GM11168 (cell line): ENCODE measurements at regions not wholly inside any gene's neighbourhood (a gene's known extent, or its start where the extent isn't known, plus 50 kb on each side); places are given as distances from the start of the nearest gene placed in this dataset.

Experiments used
- in situ Hi-C: fragments of 300-500 bp; cut with MboI; formaldehyde crosslinking; loops from one replicate; pipeline ENCODE4 v1.12.0; 2022; ENCODE audit warnings: low sequenced_read_pairs; ENCODE audit not compliant: unreplicated experiment

- in situ Hi-C loops: no loop called here
Observed at GRCh38 chr10:128990986-128991385, 476.1 kb upstream of the MGMT start.

- in situ Hi-C loops: no loop called here
Observed at GRCh38 chr10:128992770-128993169, 474.3 kb upstream of the MGMT start.

- in situ Hi-C loops: no loop called here
Observed at GRCh38 chr10:128993443-128993842, 473.6 kb upstream of the MGMT start.

GRCh38 chr10:128993911-128994538 lies 473.0 kb upstream of the MGMT start:
- in situ Hi-C loops: no loop called here

GRCh38 chr10:128994598-128995143 lies 472.4 kb upstream of the MGMT start:
- in situ Hi-C loops: no loop called here

GRCh38 chr10:128995676-128996075 lies 471.4 kb upstream of the MGMT start:
- in situ Hi-C loops: no loop called here

- in situ Hi-C loops: no loop called here
Observed at GRCh38 chr10:128996092-128996491, 470.9 kb upstream of the MGMT start.

GRCh38 chr10:128998101-128998805 lies 468.8 kb upstream of the MGMT start:
- in situ Hi-C loops: no loop called here

GRCh38 chr10:129004398-129004797 lies 462.6 kb upstream of the MGMT start:
- in situ Hi-C loops: no loop called here

GRCh38 chr10:129005080-129005479 lies 462.0 kb upstream of the MGMT start:
- in situ Hi-C loops: no loop called here

- in situ Hi-C loops: no loop called here
Observed at GRCh38 chr10:129005804-129006203, 461.2 kb upstream of the MGMT start.

- in situ Hi-C loops: no loop called here
Observed at GRCh38 chr10:129018511-129018910, 448.5 kb upstream of the MGMT start.

GRCh38 chr10:129020651-129021330 lies 446.2 kb upstream of the MGMT start:
- in situ Hi-C loops: no loop called here

GRCh38 chr10:129021594-129022304 lies 445.3 kb upstream of the MGMT start:
- in situ Hi-C loops: no loop called here

GRCh38 chr10:129023082-129023481 lies 444.0 kb upstream of the MGMT start:
- in situ Hi-C loops: no loop called here

- in situ Hi-C loops: no loop called here
Observed at GRCh38 chr10:129024046-129024445, 443.0 kb upstream of the MGMT start.

- in situ Hi-C loops: loop anchor here (25.0 kb wide), 1 partner anchor 937 kb away; the partner anchor contains the start of gene EBF3
Observed at GRCh38 chr10:129025787-129026186, 441.3 kb upstream of the MGMT start.

GRCh38 chr10:129027906-129028305 lies 439.1 kb upstream of the MGMT start:
- in situ Hi-C loops: loop anchor here (25.0 kb wide), 1 partner anchor 934 kb away; the partner anchor contains the start of gene EBF3

GRCh38 chr10:129028451-129028850 lies 438.6 kb upstream of the MGMT start:
- in situ Hi-C loops: loop anchor here (25.0 kb wide), 1 partner anchor 934 kb away; the partner anchor contains the start of gene EBF3

- in situ Hi-C loops: loop anchor here (25.0 kb wide), 1 partner anchor 933 kb away; the partner anchor contains the start of gene EBF3
Observed at GRCh38 chr10:129029051-129029450, 438.0 kb upstream of the MGMT start.
